ENCODE measurements at regions not wholly inside any gene's neighbourhood (a gene's known extent, or its start where the extent isn't known, plus 50 kb on each side); places are given as distances from the start of the nearest gene placed in this dataset.

- Histone ChIP-seq H3K27me3 (ENCODE audit: insufficient read depth, poor library complexity, severe bottlenecking) (no peaks in the 10 kb centered on the region), H3K27ac (replicated peaks) (no peak overlapping the region), H3K4me3 (replicated peaks; ENCODE audit: insufficient read depth, low read length) (no peak overlapping the region)
- TF ChIP-seq, protein P1, sequence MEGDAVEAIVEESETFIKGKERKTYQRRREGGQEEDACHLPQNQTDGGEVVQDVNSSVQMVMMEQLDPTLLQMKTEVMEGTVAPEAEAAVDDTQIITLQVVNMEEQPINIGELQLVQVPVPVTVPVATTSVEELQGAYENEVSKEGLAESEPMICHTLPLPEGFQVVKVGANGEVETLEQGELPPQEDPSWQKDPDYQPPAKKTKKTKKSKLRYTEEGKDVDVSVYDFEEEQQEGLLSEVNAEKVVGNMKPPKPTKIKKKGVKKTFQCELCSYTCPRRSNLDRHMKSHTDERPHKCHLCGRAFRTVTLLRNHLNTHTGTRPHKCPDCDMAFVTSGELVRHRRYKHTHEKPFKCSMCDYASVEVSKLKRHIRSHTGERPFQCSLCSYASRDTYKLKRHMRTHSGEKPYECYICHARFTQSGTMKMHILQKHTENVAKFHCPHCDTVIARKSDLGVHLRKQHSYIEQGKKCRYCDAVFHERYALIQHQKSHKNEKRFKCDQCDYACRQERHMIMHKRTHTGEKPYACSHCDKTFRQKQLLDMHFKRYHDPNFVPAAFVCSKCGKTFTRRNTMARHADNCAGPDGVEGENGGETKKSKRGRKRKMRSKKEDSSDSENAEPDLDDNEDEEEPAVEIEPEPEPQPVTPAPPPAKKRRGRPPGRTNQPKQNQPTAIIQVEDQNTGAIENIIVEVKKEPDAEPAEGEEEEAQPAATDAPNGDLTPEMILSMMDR (IDR thresholded peaks at IDR 0.05; ENCODE audit: insufficient read depth, low read length), result no peak
- TF ChIP-seq SPI1 (IDR thresholded peaks at IDR 0.05; ENCODE audit: borderline replicate concordance, low read depth), result no peak
- TF ChIP-seq POLR2AphosphoS5 (IDR thresholded peaks at IDR 0.05; ENCODE audit: low read depth), result no peak
- TF ChIP-seq, protein P2, sequence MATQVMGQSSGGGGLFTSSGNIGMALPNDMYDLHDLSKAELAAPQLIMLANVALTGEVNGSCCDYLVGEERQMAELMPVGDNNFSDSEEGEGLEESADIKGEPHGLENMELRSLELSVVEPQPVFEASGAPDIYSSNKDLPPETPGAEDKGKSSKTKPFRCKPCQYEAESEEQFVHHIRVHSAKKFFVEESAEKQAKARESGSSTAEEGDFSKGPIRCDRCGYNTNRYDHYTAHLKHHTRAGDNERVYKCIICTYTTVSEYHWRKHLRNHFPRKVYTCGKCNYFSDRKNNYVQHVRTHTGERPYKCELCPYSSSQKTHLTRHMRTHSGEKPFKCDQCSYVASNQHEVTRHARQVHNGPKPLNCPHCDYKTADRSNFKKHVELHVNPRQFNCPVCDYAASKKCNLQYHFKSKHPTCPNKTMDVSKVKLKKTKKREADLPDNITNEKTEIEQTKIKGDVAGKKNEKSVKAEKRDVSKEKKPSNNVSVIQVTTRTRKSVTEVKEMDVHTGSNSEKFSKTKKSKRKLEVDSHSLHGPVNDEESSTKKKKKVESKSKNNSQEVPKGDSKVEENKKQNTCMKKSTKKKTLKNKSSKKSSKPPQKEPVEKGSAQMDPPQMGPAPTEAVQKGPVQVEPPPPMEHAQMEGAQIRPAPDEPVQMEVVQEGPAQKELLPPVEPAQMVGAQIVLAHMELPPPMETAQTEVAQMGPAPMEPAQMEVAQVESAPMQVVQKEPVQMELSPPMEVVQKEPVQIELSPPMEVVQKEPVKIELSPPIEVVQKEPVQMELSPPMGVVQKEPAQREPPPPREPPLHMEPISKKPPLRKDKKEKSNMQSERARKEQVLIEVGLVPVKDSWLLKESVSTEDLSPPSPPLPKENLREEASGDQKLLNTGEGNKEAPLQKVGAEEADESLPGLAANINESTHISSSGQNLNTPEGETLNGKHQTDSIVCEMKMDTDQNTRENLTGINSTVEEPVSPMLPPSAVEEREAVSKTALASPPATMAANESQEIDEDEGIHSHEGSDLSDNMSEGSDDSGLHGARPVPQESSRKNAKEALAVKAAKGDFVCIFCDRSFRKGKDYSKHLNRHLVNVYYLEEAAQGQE (IDR thresholded peaks at IDR 0.05; ENCODE audit: insufficient replicate concordance, low read depth), result no peak
- TF ChIP-seq GABPA (IDR thresholded peaks at IDR 0.05; ENCODE audit: low read depth), result no peak
- DNase-seq (ENCODE audit: low read depth in 1 of 2, low spot score in 1 of 2), result no peak
These were observed 587.4 kb downstream of the METTL4 start for GRCh38 chr18:1983746-1984515.

GRCh38 chr18:1993866-1994265 lies 577.4 kb downstream of the METTL4 start:
- H3K27ac ChIP-seq (replicated peaks), result no peak overlapping the region
- DNase-seq (ENCODE audit: low read depth in 1 of 2, low spot score in 1 of 2), result no peak
- no peak overlapping the region for H3K4me3 ChIP-seq (replicated peaks; ENCODE audit: insufficient read depth, low read length)
- TF ChIP-seq GABPA (IDR thresholded peaks at IDR 0.05; ENCODE audit: low read depth) (no peak), SPI1 (IDR thresholded peaks at IDR 0.05; ENCODE audit: borderline replicate concordance, low read depth) (no peak), POLR2AphosphoS5 (IDR thresholded peaks at IDR 0.05; ENCODE audit: low read depth) (no peak)
- TF ChIP-seq, protein P2 (IDR thresholded peaks at IDR 0.05; ENCODE audit: insufficient replicate concordance, low read depth), result no peak
- TF ChIP-seq, protein P1 (IDR thresholded peaks at IDR 0.05; ENCODE audit: insufficient read depth, low read length), result no peak
- no peaks in the 10 kb centered on the region for H3K27me3 ChIP-seq (ENCODE audit: insufficient read depth, poor library complexity, severe bottlenecking)

- DNase-seq (ENCODE audit: low read depth in 1 of 2, low spot score in 1 of 2), result no peak
- no peak overlapping the region for H3K27ac ChIP-seq (replicated peaks)
- H3K4me3 ChIP-seq (replicated peaks; ENCODE audit: insufficient read depth, low read length), result no peak overlapping the region
- no peak for TF ChIP-seq POLR2AphosphoS5 (IDR thresholded peaks at IDR 0.05; ENCODE audit: low read depth)
- no peaks in the 10 kb centered on the region for H3K27me3 ChIP-seq (ENCODE audit: insufficient read depth, poor library complexity, severe bottlenecking)
These were observed 576.8 kb downstream of the METTL4 start for GRCh38 chr18:1994471-1994870.

GRCh38 chr18:1995041-1995612 lies 576.2 kb downstream of the METTL4 start:
- TF ChIP-seq POLR2AphosphoS5 (IDR thresholded peaks at IDR 0.05; ENCODE audit: low read depth) (no peak), GABPA (IDR thresholded peaks at IDR 0.05; ENCODE audit: low read depth) (no peak), SPI1 (IDR thresholded peaks at IDR 0.05; ENCODE audit: borderline replicate concordance, low read depth) (no peak)
- TF ChIP-seq, protein P2 (IDR thresholded peaks at IDR 0.05; ENCODE audit: insufficient replicate concordance, low read depth), result no peak

More at GRCh38 chr18:1995041-1995612, 576.2 kb downstream of the METTL4 start:
- H3K27me3 ChIP-seq (ENCODE audit: insufficient read depth, poor library complexity, severe bottlenecking), result no peaks in the 10 kb centered on the region
- no peak overlapping the region for H3K27ac ChIP-seq (replicated peaks)
- DNase-seq (ENCODE audit: low read depth in 1 of 2, low spot score in 1 of 2), result no peak
- no peak overlapping the region for H3K4me3 ChIP-seq (replicated peaks; ENCODE audit: insufficient read depth, low read length)

Measured in HL-60 (cell line).